ENCODE measurements at regions not wholly inside any gene's neighbourhood (a gene's known extent, or its start where the extent isn't known, plus 50 kb on each side); places are given as distances from the start of the nearest gene placed in this dataset.
A peak's percentile ranks its signal among the peaks of the same experiment; 100 is the strongest.

DNA sequence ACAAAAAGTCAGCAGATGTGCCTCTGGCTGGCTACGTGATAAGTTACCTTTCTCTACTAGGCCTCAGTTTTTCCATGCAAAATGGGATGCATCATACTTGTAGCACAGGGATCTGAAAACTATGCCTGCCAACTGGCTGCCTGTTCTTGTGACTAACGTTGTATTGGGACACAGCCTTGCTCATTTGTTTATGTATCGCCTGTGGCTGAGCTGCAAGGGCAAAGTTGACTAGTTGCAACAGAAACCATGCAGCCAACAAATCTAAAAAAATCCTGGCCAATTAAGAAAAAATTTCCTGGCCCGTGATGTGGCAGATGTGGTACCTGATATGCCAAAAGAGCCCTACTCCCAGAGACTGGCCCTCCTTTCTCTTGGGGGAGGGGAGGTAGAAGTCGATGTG lies 131.3 kb downstream of the SEC61B start:
- Mint-ChIP-seq H3K4me1 (ENCODE audit: low read depth) (peaks cover 7% of the 10 kb centered on the region), H3K27me3 (ENCODE audit: low read depth) (no peaks in the 10 kb centered on the region), H3K27ac (ENCODE audit: unreplicated experiment) (peak overlapping the region; percentile 23), H3K9me3 (ENCODE audit: low read depth) (no peaks in the 10 kb centered on the region), H3K36me3 (ENCODE audit: low read depth) (no peaks in the 10 kb centered on the region), H3K4me3 (ENCODE audit: unreplicated experiment) (no peak overlapping the region)
- no peak for TF ChIP-seq CTCF (IDR thresholded peaks at IDR 0.05)
- no peak for DNase-seq (ENCODE audit: low spot score)

DNA sequence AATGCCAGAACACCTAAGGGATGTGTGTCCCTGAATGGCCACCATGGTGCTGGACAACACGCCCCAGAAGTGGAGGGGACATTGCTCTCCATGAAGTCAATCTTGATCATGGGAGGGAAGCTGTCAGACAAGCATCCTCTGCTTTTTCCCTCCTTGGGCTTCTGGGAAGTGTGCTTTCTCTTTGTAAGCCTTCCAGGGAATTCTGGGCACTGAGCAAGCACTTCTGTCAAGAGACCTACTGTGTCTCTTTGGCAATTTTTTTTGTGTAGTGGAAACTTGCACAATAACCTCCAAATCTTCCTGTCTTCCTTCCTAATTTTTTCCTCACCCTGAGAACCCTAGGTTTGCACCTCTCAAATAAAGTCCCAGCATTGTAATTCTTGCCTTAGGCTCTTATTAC lies 132.0 kb downstream of the SEC61B start:
- no peaks in the 10 kb centered on the region for H3K36me3 Mint-ChIP-seq (ENCODE audit: low read depth)
- H3K4me3 Mint-ChIP-seq (ENCODE audit: unreplicated experiment): no peak overlapping the region
- peaks cover 7% of the 10 kb centered on the region for H3K4me1 Mint-ChIP-seq (ENCODE audit: low read depth)
- no peak for DNase-seq (ENCODE audit: low spot score)
- no peak overlapping the region for H3K27ac Mint-ChIP-seq (ENCODE audit: unreplicated experiment)
- no peaks in the 10 kb centered on the region for H3K9me3 Mint-ChIP-seq (ENCODE audit: low read depth)
- H3K27me3 Mint-ChIP-seq (ENCODE audit: low read depth): peaks cover 2% of the 10 kb centered on the region
- no peak for TF ChIP-seq CTCF (IDR thresholded peaks at IDR 0.05)

DNA sequence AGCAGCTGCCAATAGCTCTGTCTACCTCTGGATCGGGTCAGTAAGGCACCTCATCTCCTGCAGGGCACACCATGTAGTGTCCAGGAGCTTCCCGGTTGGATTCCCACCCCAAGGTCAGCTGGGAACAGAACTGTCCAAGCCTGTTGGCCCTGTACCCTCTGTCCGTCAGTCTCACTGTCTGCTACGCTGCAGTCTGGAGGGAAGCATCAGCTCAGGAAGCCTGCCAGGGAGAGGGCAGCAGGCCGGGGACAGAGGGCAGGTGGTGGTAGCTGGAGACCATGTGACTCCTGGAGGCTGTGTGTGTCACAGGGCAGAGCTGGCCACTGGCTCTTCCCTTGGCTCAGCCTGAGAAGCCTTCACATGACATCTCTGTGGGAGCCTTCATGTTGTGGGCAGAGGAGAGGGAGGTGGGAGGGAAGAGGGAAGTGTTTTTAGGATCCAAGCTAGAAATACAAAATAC lies 134.5 kb downstream of the SEC61B start:
- Mint-ChIP-seq H3K4me3 (ENCODE audit: unreplicated experiment) (no peak overlapping the region), H3K36me3 (ENCODE audit: low read depth) (no peaks in the 10 kb centered on the region), H3K4me1 (ENCODE audit: low read depth) (peaks cover 7% of the 10 kb centered on the region), H3K27me3 (ENCODE audit: low read depth) (peaks cover 20% of the 10 kb centered on the region), H3K9me3 (ENCODE audit: low read depth) (no peaks in the 10 kb centered on the region), H3K27ac (ENCODE audit: unreplicated experiment) (no peak overlapping the region)
- no peak for DNase-seq (ENCODE audit: low spot score)
- no peak for TF ChIP-seq CTCF (IDR thresholded peaks at IDR 0.05)

- H3K36me3 Mint-ChIP-seq (ENCODE audit: low read depth): no peaks in the 10 kb centered on the region
- TF ChIP-seq CTCF (IDR thresholded peaks at IDR 0.05): no peak
- peaks cover 29% of the 10 kb centered on the region for H3K27me3 Mint-ChIP-seq (ENCODE audit: low read depth)
- H3K4me3 Mint-ChIP-seq (ENCODE audit: unreplicated experiment): no peak overlapping the region
- no peaks in the 10 kb centered on the region for H3K9me3 Mint-ChIP-seq (ENCODE audit: low read depth)
- peaks cover 6% of the 10 kb centered on the region for H3K4me1 Mint-ChIP-seq (ENCODE audit: low read depth)
- H3K27ac Mint-ChIP-seq (ENCODE audit: unreplicated experiment): no peak overlapping the region
- no peak for DNase-seq (ENCODE audit: low spot score)
Observed at GRCh38 chr9:99357575-99357974, 135.5 kb downstream of the SEC61B start.

GRCh38 chr9:99358668-99359067 lies 136.6 kb downstream of the SEC61B start:
- no peak for TF ChIP-seq CTCF (IDR thresholded peaks at IDR 0.05)
- Mint-ChIP-seq H3K27ac (ENCODE audit: unreplicated experiment) (no peak overlapping the region), H3K9me3 (ENCODE audit: low read depth) (no peaks in the 10 kb centered on the region), H3K36me3 (ENCODE audit: low read depth) (no peaks in the 10 kb centered on the region), H3K27me3 (ENCODE audit: low read depth) (peaks cover 36% of the 10 kb centered on the region), H3K4me1 (ENCODE audit: low read depth) (no peaks in the 10 kb centered on the region), H3K4me3 (ENCODE audit: unreplicated experiment) (no peak overlapping the region)
- DNase-seq (ENCODE audit: low spot score): no peak

Data from chondrocyte (in vitro differentiated cells).